ENCODE measurements at regions not wholly inside any gene's neighbourhood (a gene's known extent, or its start where the extent isn't known, plus 50 kb on each side); places are given as distances from the start of the nearest gene placed in this dataset.

DNA sequence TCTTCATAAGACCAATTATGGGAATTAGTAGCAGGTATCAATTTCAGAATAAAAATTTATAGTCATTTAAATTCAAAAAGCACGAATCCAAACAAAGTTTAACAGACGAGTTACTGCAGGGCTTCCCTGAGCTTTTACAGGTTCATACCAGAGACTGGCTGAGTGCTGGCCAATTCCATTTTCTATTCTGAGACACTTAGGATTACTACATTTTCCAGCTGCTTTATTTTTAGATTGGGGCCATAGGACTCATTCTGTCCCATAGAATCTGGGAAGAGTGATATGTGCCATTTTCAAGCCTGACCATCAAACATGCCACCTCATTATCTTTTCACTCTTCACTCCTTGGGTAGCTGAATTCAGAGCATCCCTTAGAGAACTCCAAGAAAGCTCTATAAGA is 410.7 kb downstream of the DNAH5 start:
- Histone ChIP-seq H3K23me2 (ENCODE audit: low read depth, low read length) (no peaks in the 10 kb centered on the region), H3K4me3 (ENCODE audit: extremely low read depth in 1 of 4, insufficient read depth in 2 of 4, low read depth in 3 of 4, low read length in 4 of 4) (no peak overlapping the region), H3K4me2 (ENCODE audit: insufficient read depth in 1 of 2, low read depth in 2 of 2, low read length in 2 of 2) (no peak overlapping the region), H3K79me1 (ENCODE audit: low read depth, low read length) (no peaks in the 10 kb centered on the region), H4K8ac (ENCODE audit: extremely low read depth, insufficient read depth, low read length) (no peak overlapping the region), H4K91ac (replicated peaks; ENCODE audit: insufficient read length, low read length) (no peak overlapping the region), H3K36me3 (ENCODE audit: control insufficient read depth in 2 of 4, insufficient read depth in 4 of 4, low read length in 3 of 4) (no peaks in the 10 kb centered on the region), H2BK20ac (ENCODE audit: low read length) (no peak overlapping the region), H2AK5ac (ENCODE audit: low read depth, low read length) (no peak overlapping the region), H3K18ac (ENCODE audit: extremely low read depth, low read length) (no peak overlapping the region), H2BK120ac (replicated peaks; ENCODE audit: low read depth, low read length) (no peak overlapping the region), H3K27ac (ENCODE audit: low read depth, low read length) (no peak overlapping the region), H2AFZ (ENCODE audit: low read length) (no peak overlapping the region), H3K79me2 (ENCODE audit: control insufficient read depth in 1 of 2, insufficient read depth in 2 of 2, low read length in 2 of 2) (no peaks in the 10 kb centered on the region), H3K27me3 (replicated peaks in 1 of 4; ENCODE audit: control insufficient read depth in 3 of 4, extremely low read depth in 1 of 4, insufficient read depth in 3 of 4, low read length in 3 of 4) (no peaks in the 10 kb centered on the region), H3K4me1 (replicated peaks in 1 of 4; ENCODE audit: control insufficient read depth in 3 of 4, insufficient read depth in 4 of 4, low read length in 3 of 4) (no peaks in the 10 kb centered on the region), H3K23ac (ENCODE audit: insufficient read length) (no peak overlapping the region), H3K14ac (ENCODE audit: insufficient read length) (no peak overlapping the region), H3K56ac (replicated peaks; ENCODE audit: insufficient read length, low read depth, low read length) (no peak overlapping the region), H4K20me1 (replicated peaks in 1 of 2; ENCODE audit: control insufficient read depth in 1 of 2, insufficient read depth in 2 of 2, low read length in 2 of 2) (no peaks in the 10 kb centered on the region), H2BK12ac (ENCODE audit: low read depth, low read length) (no peak overlapping the region), H2BK5ac (ENCODE audit: low read depth, low read length) (no peak overlapping the region), H3K4ac (replicated peaks; ENCODE audit: insufficient read length, low read depth, low read length) (no peak overlapping the region), H3K9me3 (ENCODE audit: insufficient read depth in 2 of 2, low read depth in 1 of 2, low read length in 1 of 2) (no peaks in the 10 kb centered on the region), H3K9ac (replicated peaks in 1 of 4; ENCODE audit: extremely low read depth in 1 of 4, low read depth in 3 of 4, low read length in 3 of 4) (no peak overlapping the region), H4K5ac (ENCODE audit: insufficient read length, low read depth, low read length) (no peak overlapping the region), H2BK15ac (ENCODE audit: low read length) (no peak overlapping the region)
- FAIRE-seq, result no peak
- no peak for DNase-seq (ENCODE audit: low read depth in 1 of 2, low spot score in 2 of 2)
- CTCF ChIA-PET (ENCODE audit: partially characterized antibody), result no interaction called here
- 87% methylated on average over 2 of the region's 2 CpGs; no CpG with 5 or more reads in 1 of the 2 experiments for WGBS, 2 experiments (ENCODE audit: extremely low coverage in 1 of 2, insufficient coverage in 1 of 2, insufficient read length in 1 of 2, insufficient replicate concordance in 2 of 2, low coverage in 1 of 2, low lambda C conversion rate in 2 of 2, missing lambda C conversion rate in 1 of 2)
- POLR2A ChIA-PET (ENCODE audit: partially characterized antibody), result no interaction called here
- no peak for TF ChIP-seq CBX5 (IDR thresholded peaks at IDR 0.05; ENCODE audit: low read depth, low read length)
- TF ChIP-seq, protein P1, sequence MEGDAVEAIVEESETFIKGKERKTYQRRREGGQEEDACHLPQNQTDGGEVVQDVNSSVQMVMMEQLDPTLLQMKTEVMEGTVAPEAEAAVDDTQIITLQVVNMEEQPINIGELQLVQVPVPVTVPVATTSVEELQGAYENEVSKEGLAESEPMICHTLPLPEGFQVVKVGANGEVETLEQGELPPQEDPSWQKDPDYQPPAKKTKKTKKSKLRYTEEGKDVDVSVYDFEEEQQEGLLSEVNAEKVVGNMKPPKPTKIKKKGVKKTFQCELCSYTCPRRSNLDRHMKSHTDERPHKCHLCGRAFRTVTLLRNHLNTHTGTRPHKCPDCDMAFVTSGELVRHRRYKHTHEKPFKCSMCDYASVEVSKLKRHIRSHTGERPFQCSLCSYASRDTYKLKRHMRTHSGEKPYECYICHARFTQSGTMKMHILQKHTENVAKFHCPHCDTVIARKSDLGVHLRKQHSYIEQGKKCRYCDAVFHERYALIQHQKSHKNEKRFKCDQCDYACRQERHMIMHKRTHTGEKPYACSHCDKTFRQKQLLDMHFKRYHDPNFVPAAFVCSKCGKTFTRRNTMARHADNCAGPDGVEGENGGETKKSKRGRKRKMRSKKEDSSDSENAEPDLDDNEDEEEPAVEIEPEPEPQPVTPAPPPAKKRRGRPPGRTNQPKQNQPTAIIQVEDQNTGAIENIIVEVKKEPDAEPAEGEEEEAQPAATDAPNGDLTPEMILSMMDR (IDR thresholded peaks at IDR 0.05; ENCODE audit: control extremely low read depth in 1 of 3, insufficient read depth in 1 of 3, low read depth in 1 of 3, low read length in 3 of 3), result no peak
- no peak for TF ChIP-seq JUN (IDR thresholded peaks at IDR 0.05; ENCODE audit: low read depth, low read length)
- TF ChIP-seq NANOG (IDR thresholded peaks at IDR 0.05; ENCODE audit: insufficient read depth, low read depth, low read length, poor library complexity, severe bottlenecking), result no peak
- TF ChIP-seq HDAC2 (IDR thresholded peaks at IDR 0.05; ENCODE audit: borderline replicate concordance in 1 of 2, low read depth in 2 of 2, low read length in 2 of 2), result no peak
- TF ChIP-seq E2F6 (IDR thresholded peaks at IDR 0.05), result no peak
- TF ChIP-seq ATF3 (IDR thresholded peaks at IDR 0.05; ENCODE audit: insufficient read depth, low read depth, low read length), result no peak
- no peak for TF ChIP-seq POU5F1 (IDR thresholded peaks at IDR 0.05; ENCODE audit: low read depth, low read length)
- TF ChIP-seq SUZ12 (IDR thresholded peaks at IDR 0.05; ENCODE audit: low read length), result no peak
- TF ChIP-seq, protein P2, sequence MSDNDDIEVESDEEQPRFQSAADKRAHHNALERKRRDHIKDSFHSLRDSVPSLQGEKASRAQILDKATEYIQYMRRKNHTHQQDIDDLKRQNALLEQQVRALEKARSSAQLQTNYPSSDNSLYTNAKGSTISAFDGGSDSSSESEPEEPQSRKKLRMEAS (IDR thresholded peaks at IDR 0.05), result no peak

Data from H1 (cell line).